ENCODE measurements at regions not wholly inside any gene's neighbourhood (a gene's known extent, or its start where the extent isn't known, plus 50 kb on each side); places are given as distances from the start of the nearest gene placed in this dataset.

DNA sequence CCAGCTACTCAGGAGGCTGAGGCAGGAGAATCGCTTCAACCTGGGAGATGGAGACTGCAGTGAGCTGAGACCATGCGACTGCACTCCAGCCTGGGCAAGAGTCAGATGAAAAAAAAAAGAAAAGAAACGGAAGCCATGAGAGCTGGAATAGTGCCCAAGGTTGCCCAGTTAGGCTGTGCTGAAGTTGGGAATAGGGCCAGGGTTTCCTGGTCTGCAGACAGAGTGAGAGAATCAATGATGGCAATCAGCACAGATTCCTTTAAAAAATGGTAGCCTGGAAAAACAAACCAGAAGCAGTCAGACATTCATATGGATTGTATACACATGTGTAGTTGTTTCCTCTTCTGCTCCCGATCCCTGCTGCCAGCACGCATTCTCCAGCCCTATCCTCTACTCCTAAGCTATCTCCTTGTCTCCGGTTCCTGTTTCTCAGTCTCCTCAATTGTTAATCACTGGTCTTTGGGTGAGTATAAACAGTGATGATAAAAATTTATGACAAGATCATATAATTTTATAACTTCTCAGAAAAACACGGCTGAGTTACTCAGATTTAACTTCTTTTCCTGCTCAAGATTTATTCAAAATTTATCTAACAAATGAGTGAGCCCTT is 316.2 kb upstream of the UMPS start:
- TF ChIP-seq, protein P1, sequence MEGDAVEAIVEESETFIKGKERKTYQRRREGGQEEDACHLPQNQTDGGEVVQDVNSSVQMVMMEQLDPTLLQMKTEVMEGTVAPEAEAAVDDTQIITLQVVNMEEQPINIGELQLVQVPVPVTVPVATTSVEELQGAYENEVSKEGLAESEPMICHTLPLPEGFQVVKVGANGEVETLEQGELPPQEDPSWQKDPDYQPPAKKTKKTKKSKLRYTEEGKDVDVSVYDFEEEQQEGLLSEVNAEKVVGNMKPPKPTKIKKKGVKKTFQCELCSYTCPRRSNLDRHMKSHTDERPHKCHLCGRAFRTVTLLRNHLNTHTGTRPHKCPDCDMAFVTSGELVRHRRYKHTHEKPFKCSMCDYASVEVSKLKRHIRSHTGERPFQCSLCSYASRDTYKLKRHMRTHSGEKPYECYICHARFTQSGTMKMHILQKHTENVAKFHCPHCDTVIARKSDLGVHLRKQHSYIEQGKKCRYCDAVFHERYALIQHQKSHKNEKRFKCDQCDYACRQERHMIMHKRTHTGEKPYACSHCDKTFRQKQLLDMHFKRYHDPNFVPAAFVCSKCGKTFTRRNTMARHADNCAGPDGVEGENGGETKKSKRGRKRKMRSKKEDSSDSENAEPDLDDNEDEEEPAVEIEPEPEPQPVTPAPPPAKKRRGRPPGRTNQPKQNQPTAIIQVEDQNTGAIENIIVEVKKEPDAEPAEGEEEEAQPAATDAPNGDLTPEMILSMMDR (conservative IDR thresholded peaks at IDR 0.05) = no peak
- no peak for TF ChIP-seq ZFX (IDR thresholded peaks at IDR 0.05)

DNA sequence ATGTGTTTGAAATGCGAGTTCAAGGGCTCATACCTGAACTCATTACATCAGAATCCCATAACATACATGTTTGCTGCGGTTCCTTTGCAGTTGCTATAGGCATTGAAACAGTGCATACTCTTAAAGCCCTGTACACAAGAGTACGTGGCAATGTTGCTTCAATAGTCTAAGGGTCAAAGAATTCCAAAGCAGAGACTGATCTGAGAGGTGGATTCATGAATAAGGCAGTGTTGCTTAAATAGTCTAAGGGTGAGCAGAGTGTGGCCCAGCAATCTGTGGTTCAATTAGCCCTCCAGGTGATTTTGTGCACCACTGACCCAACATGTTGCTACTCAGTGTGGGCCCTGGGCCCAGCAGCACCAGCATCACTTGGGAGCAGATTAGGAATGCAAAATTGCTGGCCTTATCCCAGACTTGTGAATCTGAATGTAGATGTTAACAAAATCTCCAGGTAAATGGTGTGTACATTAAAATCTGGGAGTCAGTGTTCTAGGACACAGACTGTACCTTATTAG is 314.7 kb upstream of the UMPS start:
- no peak overlapping the region for H3K27ac ChIP-seq
- TF ChIP-seq, protein P1 (conservative IDR thresholded peaks at IDR 0.05) = no peak

More for the DNA sequence above, 316.2 kb upstream of the UMPS start:
- H3K27ac ChIP-seq = no peak overlapping the region

DNA sequence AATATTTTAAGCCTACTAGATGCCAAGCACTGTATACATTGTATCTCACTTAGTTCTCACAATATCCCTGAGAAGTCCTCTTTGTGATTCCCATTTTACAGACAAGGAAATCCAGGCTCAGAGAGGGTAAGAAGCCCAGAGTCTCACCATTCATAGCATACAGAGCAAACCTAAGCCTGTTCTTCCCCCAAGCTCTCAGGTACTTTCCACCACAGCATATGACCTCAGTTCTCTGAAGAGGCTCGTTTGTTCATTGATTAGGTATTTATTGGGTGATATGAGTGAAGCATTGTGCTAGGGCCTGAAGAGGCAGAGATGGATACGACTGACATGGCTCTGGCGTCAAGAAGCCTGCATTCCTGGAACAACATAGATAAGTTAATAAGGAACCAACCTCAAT is 310.9 kb upstream of the UMPS start:
- H3K27ac ChIP-seq = no peak overlapping the region
- TF ChIP-seq, protein P1 (conservative IDR thresholded peaks at IDR 0.05) = no peak
- TF ChIP-seq ZFX (IDR thresholded peaks at IDR 0.05) = no peak

DNA sequence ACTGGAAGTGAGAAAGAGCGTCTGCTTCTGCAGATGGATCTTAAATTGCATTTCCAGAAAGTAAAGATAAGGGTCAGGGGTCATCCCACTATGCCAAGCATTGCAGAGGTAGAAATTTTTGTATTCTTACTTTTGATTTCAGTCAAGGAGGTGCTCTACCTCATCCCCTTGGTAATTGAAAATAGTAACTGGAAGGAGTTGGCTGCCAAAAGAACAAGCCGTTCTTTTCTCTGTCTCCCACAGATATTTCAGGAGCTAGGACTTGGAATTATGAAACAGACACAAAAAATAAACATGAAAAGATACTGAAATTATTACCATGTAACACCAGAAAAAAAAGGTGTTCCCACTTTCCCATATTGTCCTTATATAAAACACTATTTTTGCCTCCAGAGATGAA is 309.9 kb upstream of the UMPS start:
- H3K27ac ChIP-seq = no peak overlapping the region
- TF ChIP-seq ZFX (IDR thresholded peaks at IDR 0.05) = no peak
- TF ChIP-seq, protein P1 (conservative IDR thresholded peaks at IDR 0.05) = no peak

GRCh38 chr3:124422805-124423204 is 307.4 kb upstream of the UMPS start:
- TF ChIP-seq, protein P1 (conservative IDR thresholded peaks at IDR 0.05) = no peak
- no peak for TF ChIP-seq ZFX (IDR thresholded peaks at IDR 0.05)

GRCh38 chr3:124424396-124424795 is 305.9 kb upstream of the UMPS start:
- no peak overlapping the region for H3K27ac ChIP-seq
- no peak for TF ChIP-seq ZFX (IDR thresholded peaks at IDR 0.05)
- TF ChIP-seq, protein P1 (conservative IDR thresholded peaks at IDR 0.05) = no peak

More at GRCh38 chr3:124422805-124423204, 307.4 kb upstream of the UMPS start:
- no peak overlapping the region for H3K27ac ChIP-seq

DNA sequence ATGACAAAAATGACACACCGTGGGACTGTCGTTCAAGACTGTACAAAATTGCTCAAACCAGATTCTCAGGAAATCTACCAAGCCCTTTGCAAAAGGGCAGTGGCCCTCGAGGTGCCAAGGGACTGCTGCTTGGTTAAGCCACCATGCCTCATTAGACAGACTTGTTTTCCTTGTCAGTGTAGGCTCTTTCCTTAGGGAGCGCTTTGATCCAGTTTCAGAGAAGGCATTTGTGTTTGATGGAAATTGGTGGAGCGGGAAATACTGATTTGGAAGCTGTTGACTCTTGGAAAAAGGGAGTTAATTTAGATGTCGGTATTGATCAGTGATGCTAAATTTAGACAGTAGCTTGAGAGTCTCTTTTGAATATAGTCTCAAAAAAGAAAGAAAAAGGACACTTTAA is 304.3 kb upstream of the UMPS start:
- TF ChIP-seq, protein P1 (conservative IDR thresholded peaks at IDR 0.05) = no peak
- no peak for TF ChIP-seq ZFX (IDR thresholded peaks at IDR 0.05)
- H3K27ac ChIP-seq = no peak overlapping the region
